IPS-NIHi11 (cell line): ENCODE measurements at regions not wholly inside any gene's neighbourhood (a gene's known extent, or its start where the extent isn't known, plus 50 kb on each side); places are given as distances from the start of the nearest gene placed in this dataset.
A peak's percentile ranks its signal among the peaks of the same experiment; 100 is the strongest.

Source experiments
- DNase-seq: peaks from one replicate; pipeline ENCODE4 v3.0.0; 2012; ENCODE audit warnings: mixed read lengths, low spot score

DNA sequence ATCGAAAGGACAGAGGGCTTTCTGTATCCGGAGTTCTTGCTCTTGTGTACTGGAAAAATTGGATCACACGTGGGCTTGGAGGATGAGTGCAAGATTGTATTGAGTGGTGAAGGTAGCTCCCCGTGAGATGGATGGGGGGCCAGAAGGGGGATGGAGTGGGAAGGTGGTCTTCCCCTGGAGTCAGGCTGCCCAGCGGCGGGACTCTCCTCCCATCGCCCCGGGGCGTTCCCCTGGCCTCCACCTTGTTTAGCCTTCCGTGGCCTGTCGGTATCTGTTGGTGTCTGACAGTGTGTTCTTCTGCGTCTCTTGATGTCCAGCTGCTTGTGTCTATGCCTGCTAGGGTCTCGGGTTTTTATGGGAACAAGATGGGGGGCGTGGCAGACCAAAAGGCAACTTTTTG, 54.6 kb upstream of the GABRA6 start:
- DNase-seq = no peak

DNA sequence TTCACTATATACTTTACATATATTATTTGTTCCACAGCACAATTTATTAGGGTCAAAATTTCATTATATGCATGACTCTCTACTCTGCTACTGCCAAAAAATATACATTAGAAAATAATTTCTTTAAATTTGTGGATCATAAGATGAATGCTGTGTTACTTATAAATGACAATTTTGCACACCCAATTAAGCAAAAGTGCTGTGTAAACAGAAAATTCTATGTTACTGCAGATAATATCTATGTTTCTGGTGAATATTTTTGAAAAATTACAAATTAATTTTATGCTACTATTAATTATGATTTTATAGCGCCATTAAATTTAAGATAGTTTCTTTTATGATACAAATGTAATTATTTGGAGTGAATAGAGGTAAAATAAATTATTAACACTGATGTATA, 59.8 kb upstream of the GABRA6 start:
- no peak for DNase-seq

DNA sequence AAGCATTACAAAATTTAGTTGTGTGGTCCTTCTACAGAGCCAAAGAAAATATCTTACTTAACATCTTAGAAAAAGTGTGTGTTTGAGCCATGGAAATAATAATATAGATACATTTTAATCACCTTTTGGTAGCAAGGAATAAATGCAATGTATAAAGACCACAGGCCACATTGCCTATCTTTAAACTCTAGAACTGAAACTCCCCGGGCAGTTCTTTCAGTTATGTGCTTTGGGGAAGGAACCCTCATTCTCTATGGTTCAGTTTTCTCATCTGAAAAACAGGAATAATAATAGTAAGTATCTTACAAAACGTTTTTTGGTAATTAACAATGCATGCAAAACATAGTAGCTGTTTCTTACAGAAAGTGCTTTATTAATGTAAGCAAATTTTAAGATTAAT, 67.8 kb upstream of the GABRB2 start:
- no peak for DNase-seq

DNA sequence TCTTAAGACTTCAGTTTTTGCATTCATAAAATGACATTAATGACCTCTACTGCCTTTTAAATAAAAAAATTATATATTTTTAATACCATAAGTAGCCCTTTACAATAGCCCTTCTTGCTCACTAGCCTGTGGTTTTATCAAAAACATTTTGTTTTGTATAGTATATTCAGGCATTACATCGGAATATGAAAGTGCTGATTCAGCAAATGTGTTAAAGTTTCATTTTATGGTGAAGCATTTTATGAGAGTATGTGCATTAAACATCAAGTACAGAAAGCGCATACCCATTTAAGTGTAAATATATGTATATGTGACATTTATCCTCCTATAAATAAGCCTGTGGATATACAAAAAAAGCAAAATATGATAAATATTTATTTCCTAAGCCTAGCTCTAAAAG, 56.2 kb upstream of the GABRB2 start:
- DNase-seq = no peak

DNA sequence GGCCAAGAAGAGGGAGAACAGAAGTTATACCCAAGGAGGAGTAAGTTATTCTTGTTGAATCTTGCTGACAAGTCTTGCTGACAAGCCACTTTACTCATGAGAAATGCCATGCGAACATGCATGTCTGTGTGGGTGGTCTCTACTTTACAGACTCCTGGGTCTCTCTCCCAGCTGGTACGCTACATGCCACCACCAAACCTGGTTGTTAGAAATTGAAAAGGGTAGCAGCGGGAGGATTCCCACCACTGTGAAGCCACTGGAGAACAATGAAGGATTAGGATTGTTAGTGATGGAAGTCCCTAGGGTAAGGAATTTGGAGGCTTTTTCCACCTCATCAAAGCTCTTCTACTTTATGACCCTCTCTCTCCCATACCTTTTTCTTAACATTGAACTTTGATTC, 53.6 kb upstream of the GABRB2 start:
- DNase-seq = peak; percentile 8

DNA sequence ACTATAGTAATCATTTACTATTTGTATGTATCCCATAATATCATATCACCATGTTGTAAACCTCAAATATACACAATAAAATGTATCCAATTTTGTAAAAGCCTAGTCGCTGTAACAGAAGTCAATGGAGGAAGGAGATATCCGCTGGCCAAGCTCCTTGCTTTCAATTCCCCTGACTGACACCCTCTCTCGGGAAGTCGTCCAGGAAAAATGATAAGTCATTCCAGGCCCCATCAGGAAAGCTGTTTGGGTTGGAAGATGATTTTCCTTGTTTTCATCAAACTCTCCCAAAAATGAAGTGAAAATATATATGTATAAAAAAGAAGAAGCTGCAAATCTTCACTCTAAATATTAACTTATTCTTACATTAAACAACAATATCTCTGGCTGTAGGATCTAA, 52.2 kb upstream of the GABRB2 start:
- no peak for DNase-seq
